SK-N-SH treated with all-trans-retinoic acid at 6 μM for 48 hours (cell line): ENCODE measurements at regions not wholly inside any gene's neighbourhood (a gene's known extent, or its start where the extent isn't known, plus 50 kb on each side); places are given as distances from the start of the nearest gene placed in this dataset.

Experiments used
- ATAC-seq: fragments of 200-7000 bp; cut with Tn5 transposase; 3 replicates; pipeline ENCODE4 v1.9.1; 2020; ENCODE audit warnings: mild to moderate bottlenecking, moderate library complexity
- CSDC2 ChIP-seq: fragments of 250-450 bp; sonication (Bioruptor Pico); IDR thresholded peaks from 2 replicates; pipeline ENCODE4 v1.5.0; 2020; ENCODE audit warnings: mild to moderate bottlenecking, moderate library complexity
- ISL1 ChIP-seq: fragments of 250-450 bp; sonication (Bioruptor Pico); IDR thresholded peaks from 2 replicates; pipeline ENCODE4 v2.1.2; 2022; ENCODE audit warnings: mild to moderate bottlenecking, moderate library complexity
- OSR1 ChIP-seq: fragments of 250-450 bp; sonication (Bioruptor Pico); IDR thresholded peaks from 2 replicates; pipeline ENCODE4 v1.8.0; 2022; ENCODE audit warnings: moderate library complexity, mild to moderate bottlenecking, inconsistent platforms
- PPARA ChIP-seq: fragments of 250-450 bp; sonication (Bioruptor Pico); IDR thresholded peaks from 2 replicates; pipeline ENCODE4 v1.5.0; 2020; ENCODE audit warnings: mild to moderate bottlenecking, borderline replicate concordance
- RARB ChIP-seq: fragments of 250-450 bp; sonication (Bioruptor Pico); IDR thresholded peaks from 2 replicates; pipeline ENCODE4 v1.8.0; 2021; ENCODE audit warnings: mild to moderate bottlenecking, moderate library complexity
- TOX ChIP-seq: fragments of 250-450 bp; sonication (Bioruptor Pico); IDR thresholded peaks from 2 replicates; pipeline ENCODE4 v1.8.0; 2021; ENCODE audit warnings: mild to moderate bottlenecking, moderate library complexity, borderline replicate concordance
- ZC3H10 ChIP-seq: fragments of 250-450 bp; sonication (Bioruptor Pico); IDR thresholded peaks from 2 replicates; pipeline ENCODE4 v1.5.1; 2021; ENCODE audit warnings: mild to moderate bottlenecking, moderate library complexity
- ZNF565 ChIP-seq: fragments of 450-650 bp; formaldehyde crosslinking; conservative IDR thresholded peaks from 2 replicates; pipeline ENCODE4 v1.5.0; 2020; ENCODE audit warnings: low read depth, mild to moderate bottlenecking, moderate library complexity
- ZNF8 ChIP-seq: fragments of 450-650 bp; formaldehyde crosslinking; IDR thresholded peaks from 2 replicates; pipeline ENCODE4 v1.5.0; 2020; ENCODE audit warnings: mild to moderate bottlenecking, moderate library complexity
- TF ChIP-seq, protein P1 (sequence below): fragments of 250-450 bp; sonication (Bioruptor Pico); IDR thresholded peaks from 2 replicates; pipeline ENCODE4 v1.5.1; 2021; ENCODE audit warnings: mild to moderate bottlenecking, moderate library complexity
- TF ChIP-seq, protein P2 (sequence below): fragments of 250-450 bp; sonication (Bioruptor Pico); IDR thresholded peaks from 2 replicates; pipeline ENCODE4 v1.8.0; 2021; ENCODE audit warnings: low read depth, mild to moderate bottlenecking, moderate library complexity, borderline replicate concordance
- TF ChIP-seq, protein P3 (sequence below): fragments of 250-450 bp; sonication (Bioruptor Pico); IDR thresholded peaks from 2 replicates; pipeline ENCODE4 v1.8.0; 2020; ENCODE audit warnings: mild to moderate bottlenecking, moderate library complexity, borderline replicate concordance
- TF ChIP-seq, protein P4 (sequence below): fragments of 250-450 bp; sonication (Bioruptor Pico); IDR thresholded peaks from 2 replicates; pipeline ENCODE4 v1.5.0; 2020; ENCODE audit warnings: mild to moderate bottlenecking, moderate library complexity

DNA sequence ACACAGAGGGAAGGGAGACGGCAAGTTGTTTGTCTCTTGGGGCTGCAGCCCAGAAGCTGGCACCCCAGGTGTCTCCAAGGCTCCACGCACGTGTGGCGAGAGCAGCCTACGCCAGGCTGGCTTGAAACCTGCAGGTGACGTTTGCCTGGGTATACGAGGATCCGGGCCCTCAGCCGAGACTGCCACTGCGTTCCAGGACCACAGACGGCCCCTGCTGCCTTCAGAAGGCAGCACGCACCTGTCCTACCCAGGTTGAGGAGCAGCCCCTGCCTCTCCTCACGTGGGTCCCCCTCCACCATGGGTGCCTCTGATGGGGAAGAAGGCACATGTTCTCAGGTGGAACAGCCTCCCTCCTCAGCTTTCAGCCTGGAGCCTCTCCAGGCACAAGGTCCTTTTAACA, 75.3 kb upstream of the PRR20G start:
- ATAC-seq = no peak

DNA sequence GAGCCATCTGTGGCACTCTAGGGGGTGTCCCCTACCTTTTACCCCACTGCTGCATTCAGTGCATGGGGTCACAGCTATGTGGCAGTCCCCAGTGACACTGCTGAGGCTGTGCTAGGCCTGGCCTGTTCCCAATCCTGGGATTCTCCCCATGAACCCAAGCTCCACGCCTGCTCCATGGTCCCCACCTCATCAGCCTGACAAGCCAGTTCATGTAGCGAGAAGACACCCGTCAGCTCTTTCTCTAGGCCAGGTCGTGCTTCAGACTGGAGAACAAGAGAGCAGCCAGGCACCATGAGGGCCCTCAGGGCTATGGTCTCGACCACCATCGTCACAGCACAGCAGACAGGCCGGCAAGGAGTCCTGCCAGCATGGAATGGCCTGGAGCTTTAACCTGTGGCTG, 72.8 kb upstream of the PRR20G start:
- no peak for ATAC-seq

More for the DNA sequence above, 75.3 kb upstream of the PRR20G start:
- no peak for TF ChIP-seq OSR1 (CRISPR knock-in tag)
- TF ChIP-seq, protein P1, sequence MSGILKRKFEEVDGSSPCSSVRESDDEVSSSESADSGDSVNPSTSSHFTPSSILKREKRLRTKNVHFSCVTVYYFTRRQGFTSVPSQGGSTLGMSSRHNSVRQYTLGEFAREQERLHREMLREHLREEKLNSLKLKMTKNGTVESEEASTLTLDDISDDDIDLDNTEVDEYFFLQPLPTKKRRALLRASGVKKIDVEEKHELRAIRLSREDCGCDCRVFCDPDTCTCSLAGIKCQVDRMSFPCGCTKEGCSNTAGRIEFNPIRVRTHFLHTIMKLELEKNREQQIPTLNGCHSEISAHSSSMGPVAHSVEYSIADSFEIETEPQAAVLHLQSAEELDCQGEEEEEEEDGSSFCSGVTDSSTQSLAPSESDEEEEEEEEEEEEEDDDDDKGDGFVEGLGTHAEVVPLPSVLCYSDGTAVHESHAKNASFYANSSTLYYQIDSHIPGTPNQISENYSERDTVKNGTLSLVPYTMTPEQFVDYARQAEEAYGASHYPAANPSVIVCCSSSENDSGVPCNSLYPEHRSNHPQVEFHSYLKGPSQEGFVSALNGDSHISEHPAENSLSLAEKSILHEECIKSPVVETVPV (CRISPR knock-in tag) = no peak
- no peak for TF ChIP-seq ZC3H10 (CRISPR knock-in tag)
- no peak for TF ChIP-seq PPARA (CRISPR knock-in tag)
- TF ChIP-seq, protein P2, sequence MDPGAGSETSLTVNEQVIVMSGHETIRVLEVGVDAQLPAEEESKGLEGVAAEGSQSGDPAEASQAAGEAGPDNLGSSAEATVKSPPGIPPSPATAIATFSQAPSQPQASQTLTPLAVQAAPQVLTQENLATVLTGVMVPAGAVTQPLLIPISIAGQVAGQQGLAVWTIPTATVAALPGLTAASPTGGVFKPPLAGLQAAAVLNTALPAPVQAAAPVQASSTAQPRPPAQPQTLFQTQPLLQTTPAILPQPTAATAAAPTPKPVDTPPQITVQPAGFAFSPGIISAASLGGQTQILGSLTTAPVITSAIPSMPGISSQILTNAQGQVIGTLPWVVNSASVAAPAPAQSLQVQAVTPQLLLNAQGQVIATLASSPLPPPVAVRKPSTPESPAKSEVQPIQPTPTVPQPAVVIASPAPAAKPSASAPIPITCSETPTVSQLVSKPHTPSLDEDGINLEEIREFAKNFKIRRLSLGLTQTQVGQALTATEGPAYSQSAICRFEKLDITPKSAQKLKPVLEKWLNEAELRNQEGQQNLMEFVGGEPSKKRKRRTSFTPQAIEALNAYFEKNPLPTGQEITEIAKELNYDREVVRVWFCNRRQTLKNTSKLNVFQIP (CRISPR knock-in tag) = no peak
- TF ChIP-seq TOX (CRISPR knock-in tag) = no peak
- TF ChIP-seq ISL1 (CRISPR knock-in tag) = no peak
- TF ChIP-seq ZNF565 (CRISPR knock-in tag) = no peak
- TF ChIP-seq ZNF8 (CRISPR knock-in tag) = no peak

More for the DNA sequence above, 72.8 kb upstream of the PRR20G start:
- TF ChIP-seq, protein P1 (CRISPR knock-in tag) = no peak
- TF ChIP-seq, protein P3, sequence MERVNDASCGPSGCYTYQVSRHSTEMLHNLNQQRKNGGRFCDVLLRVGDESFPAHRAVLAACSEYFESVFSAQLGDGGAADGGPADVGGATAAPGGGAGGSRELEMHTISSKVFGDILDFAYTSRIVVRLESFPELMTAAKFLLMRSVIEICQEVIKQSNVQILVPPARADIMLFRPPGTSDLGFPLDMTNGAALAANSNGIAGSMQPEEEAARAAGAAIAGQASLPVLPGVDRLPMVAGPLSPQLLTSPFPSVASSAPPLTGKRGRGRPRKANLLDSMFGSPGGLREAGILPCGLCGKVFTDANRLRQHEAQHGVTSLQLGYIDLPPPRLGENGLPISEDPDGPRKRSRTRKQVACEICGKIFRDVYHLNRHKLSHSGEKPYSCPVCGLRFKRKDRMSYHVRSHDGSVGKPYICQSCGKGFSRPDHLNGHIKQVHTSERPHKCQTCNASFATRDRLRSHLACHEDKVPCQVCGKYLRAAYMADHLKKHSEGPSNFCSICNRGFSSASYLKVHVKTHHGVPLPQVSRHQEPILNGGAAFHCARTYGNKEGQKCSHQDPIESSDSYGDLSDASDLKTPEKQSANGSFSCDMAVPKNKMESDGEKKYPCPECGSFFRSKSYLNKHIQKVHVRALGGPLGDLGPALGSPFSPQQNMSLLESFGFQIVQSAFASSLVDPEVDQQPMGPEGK = no peak
- no peak for TF ChIP-seq CSDC2 (CRISPR knock-in tag)
- no peak for TF ChIP-seq ZC3H10 (CRISPR knock-in tag)
- TF ChIP-seq OSR1 (CRISPR knock-in tag) = no peak
- no peak for TF ChIP-seq RARB
- TF ChIP-seq, protein P2 (CRISPR knock-in tag) = no peak
- TF ChIP-seq TOX (CRISPR knock-in tag) = no peak
- no peak for TF ChIP-seq ZNF565 (CRISPR knock-in tag)
- no peak for TF ChIP-seq ISL1 (CRISPR knock-in tag)
- TF ChIP-seq, protein P4, sequence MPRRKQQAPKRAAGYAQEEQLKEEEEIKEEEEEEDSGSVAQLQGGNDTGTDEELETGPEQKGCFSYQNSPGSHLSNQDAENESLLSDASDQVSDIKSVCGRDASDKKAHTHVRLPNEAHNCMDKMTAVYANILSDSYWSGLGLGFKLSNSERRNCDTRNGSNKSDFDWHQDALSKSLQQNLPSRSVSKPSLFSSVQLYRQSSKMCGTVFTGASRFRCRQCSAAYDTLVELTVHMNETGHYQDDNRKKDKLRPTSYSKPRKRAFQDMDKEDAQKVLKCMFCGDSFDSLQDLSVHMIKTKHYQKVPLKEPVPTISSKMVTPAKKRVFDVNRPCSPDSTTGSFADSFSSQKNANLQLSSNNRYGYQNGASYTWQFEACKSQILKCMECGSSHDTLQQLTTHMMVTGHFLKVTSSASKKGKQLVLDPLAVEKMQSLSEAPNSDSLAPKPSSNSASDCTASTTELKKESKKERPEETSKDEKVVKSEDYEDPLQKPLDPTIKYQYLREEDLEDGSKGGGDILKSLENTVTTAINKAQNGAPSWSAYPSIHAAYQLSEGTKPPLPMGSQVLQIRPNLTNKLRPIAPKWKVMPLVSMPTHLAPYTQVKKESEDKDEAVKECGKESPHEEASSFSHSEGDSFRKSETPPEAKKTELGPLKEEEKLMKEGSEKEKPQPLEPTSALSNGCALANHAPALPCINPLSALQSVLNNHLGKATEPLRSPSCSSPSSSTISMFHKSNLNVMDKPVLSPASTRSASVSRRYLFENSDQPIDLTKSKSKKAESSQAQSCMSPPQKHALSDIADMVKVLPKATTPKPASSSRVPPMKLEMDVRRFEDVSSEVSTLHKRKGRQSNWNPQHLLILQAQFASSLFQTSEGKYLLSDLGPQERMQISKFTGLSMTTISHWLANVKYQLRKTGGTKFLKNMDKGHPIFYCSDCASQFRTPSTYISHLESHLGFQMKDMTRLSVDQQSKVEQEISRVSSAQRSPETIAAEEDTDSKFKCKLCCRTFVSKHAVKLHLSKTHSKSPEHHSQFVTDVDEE (CRISPR knock-in tag) = no peak
- TF ChIP-seq, all 23 proteins: peak for 0
